SK-N-SH (cell line): ENCODE measurements at regions not wholly inside any gene's neighbourhood (a gene's known extent, or its start where the extent isn't known, plus 50 kb on each side); places are given as distances from the start of the nearest gene placed in this dataset.

Experiments
- CTCF ChIA-PET: fragments of 300-600, 350-600 bp; formaldehyde crosslinking; extraction: SDS; loops from one replicate; lab custom pipeline; 2021; lab: Yijun Ruan, JAX
- POLR2A ChIA-PET: fragments of 350-600 bp; sonication (Branson Sonifier 250); formaldehyde crosslinking; extraction: SDS; loops from one replicate; lab custom pipeline; 2020; ENCODE audit warnings: antibody characterized with exemption, inconsistent platforms; lab: Yijun Ruan, JAX
- DNase-seq: peaks from one replicate; pipeline ENCODE4 v3.0.0; 2012
- H2AFZ ChIP-seq: fragments of 200-600 bp; sonication (generic); 2 replicates; pipeline ENCODE4 v1.8.1; 2016; ENCODE audit warnings: antibody characterized with exemption, mild to moderate bottlenecking, low read depth
- H3F3A ChIP-seq: fragments of 200-600 bp; sonication (generic); replicated peaks from 2 replicates; pipeline ENCODE3; 2016; ENCODE audit warnings: antibody characterized with exemption, mild to moderate bottlenecking; ENCODE audit not compliant: insufficient read depth
- H3K27ac ChIP-seq, 2 experiments: fragments of 200-500 bp in 1 of 2; fragments of 200-600 bp in 1 of 2; sonication (Bioruptor generic) in 1 of 2; sonication (generic), shearing (Covaris generic) in 1 of 2; 2 replicates each; pipeline versions ENCODE4 v1.5.1 to v1.6.1; 2014 to 2016; ENCODE audit warnings: low read depth in 2 of 2, inconsistent platforms in 1 of 2, low read length in 1 of 2, mild to moderate bottlenecking in 1 of 2, mixed read lengths in 1 of 2
- H3K27me3 ChIP-seq: fragments of 200-600 bp; sonication (generic), shearing (Covaris generic); 2 replicates; pipeline ENCODE4 v1.6.1; 2016; ENCODE audit warnings: mixed run types; ENCODE audit not compliant: insufficient read depth
- H3K36me3 ChIP-seq, 2 experiments: fragments of 200-500 bp in 1 of 2; fragments of 200-600 bp in 1 of 2; sonication (Bioruptor generic) in 1 of 2; sonication (generic) in 1 of 2; replicated peaks in 1 of 2; 2 replicates each; pipeline versions ENCODE3 to v1.5.1; 2014 to 2016; ENCODE audit warnings: low read length in 1 of 2, mild to moderate bottlenecking in 1 of 2; ENCODE audit not compliant: insufficient read depth in 2 of 2, control insufficient read depth in 1 of 2
- H3K4me1 ChIP-seq, 2 experiments: fragments of 200-500 bp in 1 of 2; fragments of 200-600 bp in 1 of 2; sonication (Bioruptor generic) in 1 of 2; sonication (generic), shearing (Covaris generic) in 1 of 2; 2 replicates each; pipeline versions ENCODE4 v1.5.1 to v1.6.1; 2014 to 2016; ENCODE audit warnings: low read depth in 1 of 2, low read length in 1 of 2, mixed run types in 1 of 2; ENCODE audit not compliant: insufficient read depth in 2 of 2, control insufficient read depth in 1 of 2
- H3K4me2 ChIP-seq: fragments of 200-600 bp; sonication (generic), shearing (Covaris generic); 2 replicates; pipeline ENCODE4 v1.6.1; 2017; ENCODE audit warnings: mixed run types
- H3K4me3 ChIP-seq, 2 experiments: fragments of 200-500 bp in 1 of 2; fragments of 200-600 bp in 1 of 2; sonication (Bioruptor generic) in 1 of 2; sonication (generic), shearing (Covaris generic) in 1 of 2; 2 replicates each; pipeline versions ENCODE4 v1.5.1 to v1.8.1; 2014 to 2016; ENCODE audit warnings: low read depth in 2 of 2, inconsistent platforms in 1 of 2, low read length in 1 of 2, mild to moderate bottlenecking in 1 of 2, mixed read lengths in 1 of 2, moderate library complexity in 1 of 2
- H3K79me2 ChIP-seq: fragments of 200-600 bp; sonication (generic); 2 replicates; pipeline ENCODE4 v1.8.1; 2017; ENCODE audit warnings: mild to moderate bottlenecking; ENCODE audit not compliant: insufficient read depth
- H3K9ac ChIP-seq: fragments of 200-600 bp; sonication (generic); 2 replicates; pipeline ENCODE4 v1.6.1; 2017; ENCODE audit warnings: mixed run types
- H3K9me2 ChIP-seq: fragments of 200-600 bp; sonication (generic); 2 replicates; pipeline ENCODE4 v1.6.1; 2017; ENCODE audit warnings: mixed run types
- H3K9me3 ChIP-seq: fragments of 200-600 bp; sonication (generic); 2 replicates; pipeline ENCODE4 v1.6.1; 2017; ENCODE audit warnings: mixed run types, mild to moderate bottlenecking, moderate library complexity
- H4K20me1 ChIP-seq: fragments of 200-600 bp; sonication (generic); 2 replicates; pipeline ENCODE4 v1.6.1; 2017; ENCODE audit warnings: mild to moderate bottlenecking, mixed run types; ENCODE audit not compliant: insufficient read depth
- CTCF ChIP-seq: fragments of 200-600 bp; sonication (generic); IDR thresholded peaks from 2 replicates; pipeline ENCODE4 v1.6.1; 2017; ENCODE audit warnings: antibody characterized with exemption, mild to moderate bottlenecking, moderate library complexity
- FOXJ3 ChIP-seq: sonication (generic); formaldehyde crosslinking; IDR thresholded peaks from 2 replicates; pipeline ENCODE4 v1.5.1; 2020; ENCODE audit warnings: mild to moderate bottlenecking, missing genetic modification reagents
- GABPA ChIP-seq: IDR thresholded peaks from 2 replicates; pipeline ENCODE4 v1.4.0; 2012; ENCODE audit warnings: low read depth, mild to moderate bottlenecking
- IRF3 ChIP-seq: fragments of 150-350 bp; IDR thresholded peaks from 2 replicates; pipeline ENCODE4 v1.6.1; 2016; ENCODE audit warnings: mild to moderate bottlenecking, low read depth, low read length
- JUND ChIP-seq: IDR thresholded peaks from 2 replicates; pipeline ENCODE4 v1.4.0; 2012
- MEF2A ChIP-seq: IDR thresholded peaks from 2 replicates; pipeline ENCODE4 v1.4.0; 2012; ENCODE audit warnings: low read depth, borderline replicate concordance
- NFIC ChIP-seq: IDR thresholded peaks from 2 replicates; pipeline ENCODE4 v1.4.0; 2012; ENCODE audit warnings: borderline replicate concordance
- NRF1 ChIP-seq: IDR thresholded peaks from 2 replicates; pipeline ENCODE4 v1.6.1; 2012; ENCODE audit warnings: low read depth, mild to moderate bottlenecking, low read length
- RAD21 ChIP-seq: IDR thresholded peaks from 2 replicates; pipeline ENCODE4 v1.6.1; 2012; ENCODE audit warnings: mild to moderate bottlenecking, low read length
- RCOR1 ChIP-seq: fragments of 150-350 bp; IDR thresholded peaks from 2 replicates; pipeline ENCODE4 v1.6.1; 2017; ENCODE audit warnings: antibody characterized with exemption, low read length
- RFX5 ChIP-seq: IDR thresholded peaks from 2 replicates; pipeline ENCODE4 v1.6.1; 2012; ENCODE audit warnings: mild to moderate bottlenecking, improper control_type of control experiment, low read length
- RXRA ChIP-seq: IDR thresholded peaks from 2 replicates; pipeline ENCODE4 v1.4.0; 2012; ENCODE audit warnings: low read depth, mild to moderate bottlenecking, borderline replicate concordance
- SMC3 ChIP-seq: IDR thresholded peaks from 2 replicates; pipeline ENCODE4 v1.6.1; 2012; ENCODE audit warnings: low read depth, low read length, improper control_type of control experiment
- TAF1 ChIP-seq: IDR thresholded peaks from 2 replicates; pipeline ENCODE4 v1.6.1; 2012; ENCODE audit warnings: low read depth, mild to moderate bottlenecking, low read length, moderate library complexity, borderline replicate concordance
- YY1 ChIP-seq: IDR thresholded peaks from 2 replicates; pipeline ENCODE4 v1.4.0; 2012; ENCODE audit warnings: low read depth, mild to moderate bottlenecking
- WGBS: methylation state at CpG from one replicate; pipeline ENCODE4 v1.1.6; 2017; ENCODE audit warnings: low lambda C conversion rate; 5-methylcytosine and 5-hydroxymethylcytosine counted together
- TF ChIP-seq, protein P1 (sequence below): IDR thresholded peaks from 2 replicates; pipeline ENCODE4 v1.4.0; 2012; ENCODE audit warnings: low read depth, borderline replicate concordance
- TF ChIP-seq, protein P2 (sequence below): IDR thresholded peaks from 2 replicates; pipeline ENCODE4 v1.4.0; 2012; ENCODE audit warnings: low read depth, borderline replicate concordance
- TF ChIP-seq, protein P3 (sequence below): IDR thresholded peaks from 2 replicates; pipeline ENCODE4 v1.4.0; 2012; ENCODE audit warnings: low read depth

DNA sequence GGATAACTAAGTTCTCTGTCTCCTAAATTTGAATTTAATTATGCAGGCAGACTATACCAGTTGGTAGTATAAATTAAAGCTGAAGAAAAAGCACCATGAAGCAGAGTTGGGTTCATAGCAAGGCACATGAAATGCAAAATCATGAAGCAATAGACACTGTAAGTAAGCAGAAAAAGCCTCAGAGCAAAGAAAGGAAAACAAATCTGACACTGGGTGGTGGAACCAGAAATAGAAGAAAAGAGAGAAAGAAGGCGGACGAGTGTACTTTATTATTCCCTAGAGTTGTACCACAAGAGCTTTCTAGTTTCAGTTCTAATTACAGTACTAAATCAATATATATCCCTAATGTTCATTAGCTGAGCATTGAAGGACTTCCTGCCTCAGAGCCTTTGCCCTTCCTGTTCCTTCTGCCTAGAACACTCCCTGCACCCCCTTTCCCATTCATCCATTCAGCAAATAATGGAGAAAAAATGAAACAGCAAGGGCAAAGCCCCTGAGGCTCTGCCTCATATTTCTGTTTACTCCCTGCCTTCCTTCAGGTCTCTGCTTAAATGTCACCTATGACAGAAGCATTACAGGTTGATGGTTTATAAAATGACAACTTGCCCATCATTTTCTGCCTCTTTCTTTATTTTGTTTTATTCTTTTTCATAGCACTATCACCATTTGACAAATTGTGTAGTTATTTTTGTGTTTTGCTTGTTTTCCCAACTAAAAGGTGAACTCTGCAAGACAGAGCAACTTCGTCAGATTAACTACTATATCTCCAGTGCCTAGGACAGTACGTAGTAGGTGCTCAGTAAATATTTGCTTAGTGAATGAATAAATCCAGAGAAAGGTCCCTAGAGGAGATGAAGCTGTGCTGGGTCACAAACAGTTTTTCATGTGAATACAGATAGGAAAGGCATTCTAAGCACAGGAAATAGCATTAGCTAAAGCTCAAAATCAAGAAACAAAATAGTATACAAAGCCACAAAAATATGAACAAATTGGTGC lies 154.0 kb upstream of the RASGEF1B start:
- no peaks in the 10 kb centered on the region for H3K79me2 ChIP-seq
- POLR2A ChIA-PET, result no interaction called here
- TF ChIP-seq, protein P1, sequence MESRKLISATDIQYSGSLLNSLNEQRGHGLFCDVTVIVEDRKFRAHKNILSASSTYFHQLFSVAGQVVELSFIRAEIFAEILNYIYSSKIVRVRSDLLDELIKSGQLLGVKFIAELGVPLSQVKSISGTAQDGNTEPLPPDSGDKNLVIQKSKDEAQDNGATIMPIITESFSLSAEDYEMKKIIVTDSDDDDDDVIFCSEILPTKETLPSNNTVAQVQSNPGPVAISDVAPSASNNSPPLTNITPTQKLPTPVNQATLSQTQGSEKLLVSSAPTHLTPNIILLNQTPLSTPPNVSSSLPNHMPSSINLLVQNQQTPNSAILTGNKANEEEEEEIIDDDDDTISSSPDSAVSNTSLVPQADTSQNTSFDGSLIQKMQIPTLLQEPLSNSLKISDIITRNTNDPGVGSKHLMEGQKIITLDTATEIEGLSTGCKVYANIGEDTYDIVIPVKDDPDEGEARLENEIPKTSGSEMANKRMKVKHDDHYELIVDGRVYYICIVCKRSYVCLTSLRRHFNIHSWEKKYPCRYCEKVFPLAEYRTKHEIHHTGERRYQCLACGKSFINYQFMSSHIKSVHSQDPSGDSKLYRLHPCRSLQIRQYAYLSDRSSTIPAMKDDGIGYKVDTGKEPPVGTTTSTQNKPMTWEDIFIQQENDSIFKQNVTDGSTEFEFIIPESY, result no peak
- TF ChIP-seq RXRA (no peak), RFX5 (no peak), IRF3 (no peak), TAF1 (no peak), JUND (no peak), CTCF (no peak), MEF2A (no peak), GABPA (no peak), YY1 (no peak), RAD21 (no peak), SMC3 (no peak), NRF1 (no peak), NFIC (no peak), FOXJ3 (CRISPR knock-in tag) (no peak), RCOR1 (no peak)
- TF ChIP-seq, protein P2, sequence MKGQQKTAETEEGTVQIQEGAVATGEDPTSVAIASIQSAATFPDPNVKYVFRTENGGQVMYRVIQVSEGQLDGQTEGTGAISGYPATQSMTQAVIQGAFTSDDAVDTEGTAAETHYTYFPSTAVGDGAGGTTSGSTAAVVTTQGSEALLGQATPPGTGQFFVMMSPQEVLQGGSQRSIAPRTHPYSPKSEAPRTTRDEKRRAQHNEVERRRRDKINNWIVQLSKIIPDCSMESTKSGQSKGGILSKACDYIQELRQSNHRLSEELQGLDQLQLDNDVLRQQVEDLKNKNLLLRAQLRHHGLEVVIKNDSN, result no peak
- TF ChIP-seq, protein P3, sequence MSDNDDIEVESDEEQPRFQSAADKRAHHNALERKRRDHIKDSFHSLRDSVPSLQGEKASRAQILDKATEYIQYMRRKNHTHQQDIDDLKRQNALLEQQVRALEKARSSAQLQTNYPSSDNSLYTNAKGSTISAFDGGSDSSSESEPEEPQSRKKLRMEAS, result no peak
- TF ChIP-seq, all 33 proteins: peak for 0
- Histone ChIP-seq H3K9me3 (no peaks in the 10 kb centered on the region), H3K4me1 (no peaks in the 10 kb centered on the region), H2AFZ (no peak overlapping the region), H3K4me3 (no peak overlapping the region), H3K36me3 (no peaks in the 10 kb centered on the region), H3F3A (no peaks in the 10 kb centered on the region), H3K27ac (no peak overlapping the region), H3K27me3 (no peaks in the 10 kb centered on the region), H3K9me2 (no peaks in the 10 kb centered on the region), H4K20me1 (no peaks in the 10 kb centered on the region), H3K4me2 (no peak overlapping the region), H3K9ac (no peak overlapping the region)
- CTCF ChIA-PET, result no interaction called here
- 2% methylated on average over 4 of the region's 4 CpGs for WGBS
- DNase-seq, result no peak
